SJCRH30 (cell line): ENCODE measurements at regions not wholly inside any gene's neighbourhood (a gene's known extent, or its start where the extent isn't known, plus 50 kb on each side); places are given as distances from the start of the nearest gene placed in this dataset.

ENCODE experiments used
- DNase-seq, 2 experiments: peaks; one replicate each; pipeline ENCODE4 v3.0.0-alpha.2; 2015 to 2020
- H3K27ac ChIP-seq: fragments of 250-450 bp; sonication (Bioruptor Pico); 2 replicates; pipeline ENCODE4 v1.5.1; 2020; ENCODE audit warnings: mild to moderate bottlenecking, moderate library complexity
- H3K27me3 ChIP-seq: fragments of 250-450 bp; sonication (Bioruptor Pico); 2 replicates; pipeline ENCODE4 v1.5.1; 2020; ENCODE audit warnings: mild to moderate bottlenecking, moderate library complexity
- H3K36me3 ChIP-seq: fragments of 250-450 bp; sonication (Bioruptor Pico); 2 replicates; pipeline ENCODE4 v1.5.1; 2020; ENCODE audit warnings: mild to moderate bottlenecking, moderate library complexity
- H3K4me1 ChIP-seq: fragments of 250-450 bp; sonication (Bioruptor Pico); 2 replicates; pipeline ENCODE4 v1.5.1; 2020; ENCODE audit warnings: mild to moderate bottlenecking, moderate library complexity
- H3K4me3 ChIP-seq: fragments of 250-450 bp; sonication (Bioruptor Pico); 2 replicates; pipeline ENCODE4 v1.5.1; 2020; ENCODE audit warnings: mild to moderate bottlenecking, moderate library complexity
- H3K9me3 ChIP-seq: fragments of 250-450 bp; sonication (Bioruptor Pico); replicated peaks from 2 replicates; pipeline ENCODE4 v1.5.1; 2020; ENCODE audit warnings: mild to moderate bottlenecking, moderate library complexity

GRCh38 chr15:97473627-97474026, 486.9 kb upstream of the ARRDC4 start:
- DNase-seq = no peak
- Histone ChIP-seq H3K4me1 (no peaks in the 10 kb centered on the region), H3K9me3 (no peaks in the 10 kb centered on the region), H3K4me3 (no peak overlapping the region), H3K27ac (no peak overlapping the region), H3K27me3 (no peaks in the 10 kb centered on the region), H3K36me3 (no peaks in the 10 kb centered on the region)

GRCh38 chr15:97479957-97480356, 480.5 kb upstream of the ARRDC4 start:
- Histone ChIP-seq H3K36me3 (no peaks in the 10 kb centered on the region), H3K27ac (no peak overlapping the region), H3K4me1 (no peaks in the 10 kb centered on the region), H3K9me3 (no peaks in the 10 kb centered on the region), H3K4me3 (no peak overlapping the region), H3K27me3 (no peaks in the 10 kb centered on the region)
- DNase-seq = no peak

- Histone ChIP-seq H3K9me3 (no peaks in the 10 kb centered on the region), H3K27ac (no peak overlapping the region), H3K4me1 (no peaks in the 10 kb centered on the region), H3K4me3 (no peak overlapping the region), H3K36me3 (no peaks in the 10 kb centered on the region), H3K27me3 (no peaks in the 10 kb centered on the region)
- peak in 1 of 2 experiments; percentile 9 for DNase-seq
Observed at GRCh38 chr15:97482521-97482920, 478.0 kb upstream of the ARRDC4 start.

GRCh38 chr15:97483232-97483631, 477.3 kb upstream of the ARRDC4 start:
- H3K27me3 ChIP-seq = no peaks in the 10 kb centered on the region
- H3K4me3 ChIP-seq = no peak overlapping the region
- DNase-seq = no peak
- H3K36me3 ChIP-seq = no peaks in the 10 kb centered on the region
- H3K9me3 ChIP-seq = no peaks in the 10 kb centered on the region
- H3K27ac ChIP-seq = no peak overlapping the region
- H3K4me1 ChIP-seq = no peaks in the 10 kb centered on the region

- Histone ChIP-seq H3K27ac (no peak overlapping the region), H3K27me3 (no peaks in the 10 kb centered on the region; the same call in 1 of the 2 replicates), H3K4me1 (no peaks in the 10 kb centered on the region), H3K9me3 (no peaks in the 10 kb centered on the region), H3K36me3 (no peaks in the 10 kb centered on the region), H3K4me3 (no peak overlapping the region)
- DNase-seq = no peak
Observed at GRCh38 chr15:97490429-97490828, 470.1 kb upstream of the ARRDC4 start.

GRCh38 chr15:97501291-97501690, 459.2 kb upstream of the ARRDC4 start:
- H3K4me3 ChIP-seq = no peak overlapping the region
- H3K27me3 ChIP-seq = no peaks in the 10 kb centered on the region
- DNase-seq = no peak
- H3K9me3 ChIP-seq = no peaks in the 10 kb centered on the region
- H3K36me3 ChIP-seq = no peaks in the 10 kb centered on the region
- no peaks in the 10 kb centered on the region for H3K4me1 ChIP-seq
- no peak overlapping the region for H3K27ac ChIP-seq

GRCh38 chr15:97502038-97502437, 458.5 kb upstream of the ARRDC4 start:
- no peaks in the 10 kb centered on the region for H3K4me1 ChIP-seq
- H3K27me3 ChIP-seq = no peaks in the 10 kb centered on the region
- H3K9me3 ChIP-seq = no peaks in the 10 kb centered on the region
- H3K4me3 ChIP-seq = no peak overlapping the region
- DNase-seq = no peak
- H3K27ac ChIP-seq = no peak overlapping the region
- H3K36me3 ChIP-seq = no peaks in the 10 kb centered on the region

GRCh38 chr15:97504031-97504792, 456.3 kb upstream of the ARRDC4 start:
- H3K27ac ChIP-seq = no peak overlapping the region
- H3K9me3 ChIP-seq = no peaks in the 10 kb centered on the region
- no peaks in the 10 kb centered on the region for H3K4me1 ChIP-seq
- DNase-seq = no peak
- no peak overlapping the region for H3K4me3 ChIP-seq
- H3K36me3 ChIP-seq = no peaks in the 10 kb centered on the region
- H3K27me3 ChIP-seq = no peaks in the 10 kb centered on the region

GRCh38 chr15:97517737-97518136, 442.8 kb upstream of the ARRDC4 start:
- Histone ChIP-seq H3K9me3 (no peaks in the 10 kb centered on the region), H3K4me1 (no peaks in the 10 kb centered on the region), H3K27ac (no peak overlapping the region), H3K36me3 (no peaks in the 10 kb centered on the region), H3K27me3 (no peaks in the 10 kb centered on the region; the same call in 1 of the 2 replicates), H3K4me3 (no peak overlapping the region)
- DNase-seq = no peak

GRCh38 chr15:97520689-97521088, 439.8 kb upstream of the ARRDC4 start:
- H3K9me3 ChIP-seq = no peaks in the 10 kb centered on the region
- DNase-seq = no peak

GRCh38 chr15:97521381-97522285, 438.9 kb upstream of the ARRDC4 start:
- Histone ChIP-seq H3K27me3 (no peaks in the 10 kb centered on the region; the same call in 1 of the 2 replicates), H3K9me3 (no peaks in the 10 kb centered on the region), H3K4me1 (no peaks in the 10 kb centered on the region), H3K4me3 (no peak overlapping the region), H3K27ac (no peak overlapping the region), H3K36me3 (no peaks in the 10 kb centered on the region)
- peak; percentile 3 to 4 for DNase-seq

More at GRCh38 chr15:97520689-97521088, 439.8 kb upstream of the ARRDC4 start:
- no peak overlapping the region for H3K27ac ChIP-seq
- no peaks in the 10 kb centered on the region for H3K4me1 ChIP-seq
- H3K36me3 ChIP-seq = no peaks in the 10 kb centered on the region
- no peaks in the 10 kb centered on the region; the same call in 1 of the 2 replicates for H3K27me3 ChIP-seq
- no peak overlapping the region for H3K4me3 ChIP-seq

- DNase-seq = no peak
- no peak overlapping the region for H3K27ac ChIP-seq
- H3K4me3 ChIP-seq = no peak overlapping the region
- H3K4me1 ChIP-seq = no peaks in the 10 kb centered on the region
- H3K9me3 ChIP-seq = no peaks in the 10 kb centered on the region
- H3K36me3 ChIP-seq = no peaks in the 10 kb centered on the region
- no peaks in the 10 kb centered on the region; the same call in 1 of the 2 replicates for H3K27me3 ChIP-seq
Observed at GRCh38 chr15:97522347-97522746, 438.2 kb upstream of the ARRDC4 start.

GRCh38 chr15:97525809-97526208, 434.7 kb upstream of the ARRDC4 start:
- Histone ChIP-seq H3K9me3 (no peaks in the 10 kb centered on the region), H3K4me1 (no peaks in the 10 kb centered on the region)
- no peak for DNase-seq

GRCh38 chr15:97528238-97528637, 432.3 kb upstream of the ARRDC4 start:
- no peaks in the 10 kb centered on the region for H3K27me3 ChIP-seq
- DNase-seq = no peak
- H3K4me1 ChIP-seq = no peaks in the 10 kb centered on the region
- no peak overlapping the region for H3K4me3 ChIP-seq
- no peaks in the 10 kb centered on the region for H3K36me3 ChIP-seq
- H3K27ac ChIP-seq = no peak overlapping the region
- no peaks in the 10 kb centered on the region for H3K9me3 ChIP-seq

More at GRCh38 chr15:97525809-97526208, 434.7 kb upstream of the ARRDC4 start:
- H3K36me3 ChIP-seq = no peaks in the 10 kb centered on the region
- no peaks in the 10 kb centered on the region; the same call in 1 of the 2 replicates for H3K27me3 ChIP-seq
- no peak overlapping the region for H3K27ac ChIP-seq
- H3K4me3 ChIP-seq = no peak overlapping the region

GRCh38 chr15:97545799-97546198, 414.7 kb upstream of the ARRDC4 start:
- DNase-seq = no peak
- Histone ChIP-seq H3K9me3 (no peaks in the 10 kb centered on the region), H3K27ac (no peak overlapping the region), H3K4me1 (no peaks in the 10 kb centered on the region), H3K27me3 (no peaks in the 10 kb centered on the region), H3K36me3 (no peaks in the 10 kb centered on the region), H3K4me3 (no peak overlapping the region)
